ENCODE measurements at regions not wholly inside any gene's neighbourhood (a gene's known extent, or its start where the extent isn't known, plus 50 kb on each side); places are given as distances from the start of the nearest gene placed in this dataset.

- intact Hi-C loops (cut with micrococcal nuclease; ENCODE audit: unreplicated experiment), result no loop called here
- CTCF ChIA-PET, result no interaction called here
- Histone ChIP-seq H3K4me3 (ENCODE audit: low read depth in 2 of 2, low read length in 2 of 2) (no peak overlapping the region), H3K36me3 (ENCODE audit: control insufficient read depth, insufficient read depth, low read length) (no peaks in the 10 kb centered on the region), H3K9me3 (ENCODE audit: control insufficient read depth, insufficient read depth, low read depth, low read length) (no peaks in the 10 kb centered on the region), H3K27me3 (ENCODE audit: control insufficient read depth, insufficient read depth, low read length) (no peaks in the 10 kb centered on the region), H3K4me1 (ENCODE audit: control insufficient read depth, insufficient read depth, low read length) (no peaks in the 10 kb centered on the region), H3K27ac (ENCODE audit: low read length) (no peak overlapping the region)
- in situ Hi-C loops (cut with HindIII; ENCODE audit: low pct_unique_long_range_greater_than_20kb, low sequenced_read_pairs), result no loop called here
- no TSS peak for BruUV-seq (replicated peaks)
- DNase-seq (ENCODE audit: low read depth, low spot score) (no peak), ATAC-seq (no peak)
- TF ChIP-seq SIN3A (IDR thresholded peaks at IDR 0.05; ENCODE audit: borderline replicate concordance, insufficient read depth, low read depth, low read length) (no peak), POLR2AphosphoS5 (IDR thresholded peaks at IDR 0.05; ENCODE audit: low read depth, low read length) (no peak), CTCF (IDR thresholded peaks at IDR 0.05) (no peak), REST (IDR thresholded peaks at IDR 0.05; ENCODE audit: insufficient read depth in 1 of 2, low read depth in 2 of 2, low read length in 1 of 2) (no peak), TCF7L2 (IDR thresholded peaks at IDR 0.05; ENCODE audit: low read depth, low read length) (no peak)
- POLR2A ChIA-PET, result no interaction called here
Measured at GRCh38 chr9:102403514-102403913, 591.6 kb upstream of the CYLC2 start.

GRCh38 chr9:102398205-102398604 is 596.9 kb upstream of the CYLC2 start:
- CTCF ChIA-PET, result no interaction called here
- intact Hi-C loops (cut with micrococcal nuclease; ENCODE audit: unreplicated experiment) (no loop called here), in situ Hi-C loops (cut with HindIII; ENCODE audit: low pct_unique_long_range_greater_than_20kb, low sequenced_read_pairs) (no loop called here)

More at GRCh38 chr9:102398205-102398604, 596.9 kb upstream of the CYLC2 start:
- H3K27me3 ChIP-seq (ENCODE audit: control insufficient read depth, insufficient read depth, low read length), result no peaks in the 10 kb centered on the region
- POLR2A ChIA-PET, result no interaction called here
- DNase-seq (ENCODE audit: low read depth, low spot score), result no peak
- H3K36me3 ChIP-seq (ENCODE audit: control insufficient read depth, insufficient read depth, low read length), result no peaks in the 10 kb centered on the region
- no TSS peak for BruUV-seq (replicated peaks)
- H3K27ac ChIP-seq (ENCODE audit: low read length), result no peak overlapping the region
- TF ChIP-seq TCF7L2 (IDR thresholded peaks at IDR 0.05; ENCODE audit: low read depth, low read length), result no peak
- TF ChIP-seq CTCF (IDR thresholded peaks at IDR 0.05), result no peak
- TF ChIP-seq REST (IDR thresholded peaks at IDR 0.05; ENCODE audit: insufficient read depth in 1 of 2, low read depth in 2 of 2, low read length in 1 of 2), result no peak
- TF ChIP-seq POLR2AphosphoS5 (IDR thresholded peaks at IDR 0.05; ENCODE audit: low read depth, low read length), result no peak
- TF ChIP-seq SIN3A (IDR thresholded peaks at IDR 0.05; ENCODE audit: borderline replicate concordance, insufficient read depth, low read depth, low read length), result no peak
- H3K9me3 ChIP-seq (ENCODE audit: control insufficient read depth, insufficient read depth, low read depth, low read length), result no peaks in the 10 kb centered on the region
- no peak for ATAC-seq
- no peaks in the 10 kb centered on the region for H3K4me1 ChIP-seq (ENCODE audit: control insufficient read depth, insufficient read depth, low read length)
- H3K4me3 ChIP-seq (ENCODE audit: low read depth in 2 of 2, low read length in 2 of 2), result no peak overlapping the region
